GM10248 (cell line): ENCODE measurements at regions not wholly inside any gene's neighbourhood (a gene's known extent, or its start where the extent isn't known, plus 50 kb on each side); places are given as distances from the start of the nearest gene placed in this dataset.

Experiments
- CTCF ChIA-PET: fragments of 300-600 bp; sonication (Branson Sonifier 250); formaldehyde crosslinking; extraction: SDS; loops from one replicate; lab custom pipeline; 2021; ENCODE audit warnings: antibody characterized with exemption; lab: Yijun Ruan, JAX
- POLR2A ChIA-PET: fragments of 350-650 bp; sonication (Branson Sonifier 250); formaldehyde crosslinking; extraction: SDS; loops from one replicate; lab custom pipeline; 2020; ENCODE audit warnings: antibody characterized with exemption; lab: Yijun Ruan, JAX
- DNase-seq: peaks from one replicate; pipeline ENCODE4 v3.0.0; 2012; ENCODE audit errors: extremely low spot score
- CTCF ChIP-seq: IDR thresholded peaks from 2 replicates; pipeline ENCODE4 v1.5.1; 2012; ENCODE audit warnings: mild to moderate bottlenecking, low read depth; ENCODE audit errors: extremely low read depth, missing control alignments, control extremely low read depth

GRCh38 chr5:176175101-176175852 lies 62.9 kb upstream of the SIMC1 start:
- ChIA-PET CTCF (no interaction called here), POLR2A (no interaction called here)
- no peak for DNase-seq
- no peak for TF ChIP-seq CTCF

GRCh38 chr5:176176231-176176630 lies 62.0 kb upstream of the SIMC1 start:
- TF ChIP-seq CTCF = no peak
- ChIA-PET CTCF (no interaction called here), POLR2A (no interaction called here)
- no peak for DNase-seq

- no peak for TF ChIP-seq CTCF
- CTCF ChIA-PET = no interaction called here
- no peak for DNase-seq
These were observed 59.4 kb upstream of the SIMC1 start for GRCh38 chr5:176178789-176179188.

GRCh38 chr5:176180339-176180738 lies 57.9 kb upstream of the SIMC1 start:
- ChIA-PET POLR2A (no interaction called here), CTCF (no interaction called here)
- TF ChIP-seq CTCF = no peak
- no peak for DNase-seq

More at GRCh38 chr5:176178789-176179188, 59.4 kb upstream of the SIMC1 start:
- POLR2A ChIA-PET = no interaction called here

- no peak for DNase-seq
- POLR2A ChIA-PET = no interaction called here
- CTCF ChIA-PET = no interaction called here
- no peak for TF ChIP-seq CTCF
These were observed 57.4 kb upstream of the SIMC1 start for GRCh38 chr5:176180781-176181180.

GRCh38 chr5:176181271-176181855 lies 56.9 kb upstream of the SIMC1 start:
- ChIA-PET POLR2A (no interaction called here), CTCF (no interaction called here)
- no peak for DNase-seq
- TF ChIP-seq CTCF = no peak
